ENCODE measurements at regions not wholly inside any gene's neighbourhood (a gene's known extent, or its start where the extent isn't known, plus 50 kb on each side); places are given as distances from the start of the nearest gene placed in this dataset.

DNA sequence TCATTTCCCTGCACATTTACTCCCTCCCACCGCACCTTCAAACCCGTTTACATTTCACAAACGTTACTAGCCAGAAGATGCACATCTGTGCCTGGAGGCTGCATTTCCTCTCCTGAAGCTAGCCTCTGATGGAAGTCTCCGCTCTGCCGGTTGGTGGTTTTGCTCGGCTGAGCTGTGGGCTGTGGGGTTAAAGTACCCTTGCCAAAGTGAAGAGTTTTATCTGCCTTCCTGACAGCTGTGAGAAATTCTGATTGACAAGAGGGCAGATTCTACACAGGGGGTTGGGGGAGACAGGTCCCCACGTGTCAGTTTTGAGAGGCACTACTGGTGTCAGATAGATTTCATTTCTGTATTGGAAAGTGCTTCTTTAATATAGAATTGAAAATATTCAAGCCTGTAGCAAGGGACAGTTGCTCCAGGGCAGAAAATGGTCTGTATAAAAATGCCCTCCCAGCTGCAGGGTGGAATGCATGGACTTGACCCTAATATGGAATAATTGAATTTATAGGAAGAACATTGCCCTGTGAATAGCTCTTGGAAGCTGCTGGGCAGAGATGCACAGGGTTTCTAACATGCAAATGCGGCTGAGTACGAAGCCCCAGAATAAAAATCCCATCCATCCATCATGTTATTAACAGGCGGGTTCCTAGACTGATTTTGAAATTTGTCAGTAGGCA is 201.1 kb upstream of the RGMA start:
- H3K4me3 ChIP-seq, result no peak overlapping the region
- DNase-seq, result no peak
- no peaks in the 10 kb centered on the region for H3K27me3 ChIP-seq
- no peaks in the 10 kb centered on the region for H3K4me1 ChIP-seq
- TF ChIP-seq CTCF (IDR thresholded peaks at IDR 0.05) (no peak), POLR2A (IDR thresholded peaks at IDR 0.05) (no peak)
- 64 to 68% methylated on average over 9 to 10 of the region's 10 CpGs for WGBS, 2 donors
- no peaks in the 10 kb centered on the region for H3K36me3 ChIP-seq
- intact Hi-C loops (cut with DNase I), result no loop called here
- no peaks in the 10 kb centered on the region for H3K9me3 ChIP-seq
- H3K27ac ChIP-seq, result no peak overlapping the region

- no peak for TF ChIP-seq CTCF (IDR thresholded peaks at IDR 0.05)
- no peak for DNase-seq
- Histone ChIP-seq H3K36me3 (no peaks in the 10 kb centered on the region), H3K27me3 (no peaks in the 10 kb centered on the region), H3K27ac (no peak overlapping the region), H3K4me1 (no peaks in the 10 kb centered on the region), H3K4me3 (no peak overlapping the region), H3K9me3 (no peaks in the 10 kb centered on the region)
- WGBS, 2 donors, result 52% methylated on average over 5 to 6 of the region's 9 CpGs
- intact Hi-C loops (cut with DNase I), result no loop called here
These were observed 199.8 kb upstream of the RGMA start for GRCh38 chr15:93288728-93289294.

GRCh38 chr15:93286446-93286845 is 197.4 kb upstream of the RGMA start:
- no peak overlapping the region for H3K27ac ChIP-seq
- TF ChIP-seq CTCF (IDR thresholded peaks at IDR 0.05) (no peak), POLR2A (IDR thresholded peaks at IDR 0.05) (no peak)
- WGBS, 2 donors, result 50 to 63% methylated on average over 1 of the region's 1 CpG

GRCh38 chr15:93283854-93284253 is 194.8 kb upstream of the RGMA start:
- 47 to 55% methylated on average over 4 of the region's 4 CpGs for WGBS, 2 donors
- intact Hi-C loops (cut with DNase I), result no loop called here
- H3K27ac ChIP-seq, result no peak overlapping the region
- H3K4me3 ChIP-seq, result no peak overlapping the region
- peaks cover 0 to 6% (median 0%) of the 10 kb centered on the region in 4 donors for H3K27me3 ChIP-seq
- no peaks in the 10 kb centered on the region for H3K36me3 ChIP-seq
- TF ChIP-seq CTCF (IDR thresholded peaks at IDR 0.05), result no peak
- TF ChIP-seq POLR2A (IDR thresholded peaks at IDR 0.05), result no peak
- H3K9me3 ChIP-seq, result no peaks in the 10 kb centered on the region
- DNase-seq, result no peak
- H3K4me1 ChIP-seq, result peaks cover 0 to 15% (median 7%) of the 10 kb centered on the region in 3 donors

More at GRCh38 chr15:93286446-93286845, 197.4 kb upstream of the RGMA start:
- no peak for DNase-seq
- H3K4me1 ChIP-seq, result no peaks in the 10 kb centered on the region
- H3K36me3 ChIP-seq, result no peaks in the 10 kb centered on the region
- no peaks in the 10 kb centered on the region for H3K27me3 ChIP-seq
- no peaks in the 10 kb centered on the region for H3K9me3 ChIP-seq
- no peak overlapping the region for H3K4me3 ChIP-seq
- intact Hi-C loops (cut with DNase I), result no loop called here

GRCh38 chr15:93282808-93283207 is 193.8 kb upstream of the RGMA start:
- no peak for DNase-seq
- Histone ChIP-seq H3K36me3 (no peaks in the 10 kb centered on the region), H3K27me3 (peaks cover 0 to 6% (median 0%) of the 10 kb centered on the region in 4 donors), H3K4me1 (peaks cover 0 to 15% (median 7%) of the 10 kb centered on the region in 3 donors), H3K27ac (no peak overlapping the region), H3K4me3 (no peak overlapping the region), H3K9me3 (no peaks in the 10 kb centered on the region)
- WGBS, 2 donors, result 82 to 90% methylated on average over 3 of the region's 3 CpGs
- TF ChIP-seq CTCF (IDR thresholded peaks at IDR 0.05), result no peak
- TF ChIP-seq POLR2A (IDR thresholded peaks at IDR 0.05), result no peak
- intact Hi-C loops (cut with DNase I), result no loop called here
